H9 (cell line): ENCODE measurements at regions not wholly inside any gene's neighbourhood (a gene's known extent, or its start where the extent isn't known, plus 50 kb on each side); places are given as distances from the start of the nearest gene placed in this dataset.

Source experiments
- DNase-seq: peaks from one replicate; pipeline ENCODE4 v3.0.0-alpha.2; 2017
- H2AFZ ChIP-seq: one replicate; pipeline ENCODE4 v1.6.1; 2013; ENCODE audit warnings: mild to moderate bottlenecking, low read length, control low read depth, moderate library complexity
- H2AK5ac ChIP-seq: 2 replicates; pipeline ENCODE4 v1.6.1; 2013; ENCODE audit warnings: low read length, control low read depth, mixed read lengths; ENCODE audit not compliant: insufficient read length
- H2BK120ac ChIP-seq: one replicate; pipeline ENCODE4 v1.6.1; 2013; ENCODE audit warnings: low read depth, mild to moderate bottlenecking, low read length, control low read depth, inconsistent platforms; ENCODE audit not compliant: poor library complexity, severe bottlenecking
- H2BK12ac ChIP-seq: 2 replicates; pipeline ENCODE4 v1.6.1; 2013; ENCODE audit warnings: low read length, control low read depth, mixed read lengths, low read depth; ENCODE audit not compliant: insufficient read length
- H2BK15ac ChIP-seq: 2 replicates; pipeline ENCODE4 v1.6.1; 2013; ENCODE audit warnings: low read depth, low read length, control low read depth
- H2BK20ac ChIP-seq: one replicate; pipeline ENCODE4 v1.6.1; 2013; ENCODE audit warnings: low read depth, mild to moderate bottlenecking, low read length, control low read depth, inconsistent platforms; ENCODE audit not compliant: poor library complexity, severe bottlenecking
- H2BK5ac ChIP-seq: 2 replicates; pipeline ENCODE4 v1.6.1; 2013; ENCODE audit warnings: low read length, control low read depth, mixed read lengths; ENCODE audit not compliant: insufficient read length
- H3K14ac ChIP-seq: 2 replicates; pipeline ENCODE4 v1.6.1; 2013; ENCODE audit warnings: low read length, control low read depth; ENCODE audit not compliant: insufficient read depth
- H3K18ac ChIP-seq: 2 replicates; pipeline ENCODE4 v1.6.1; 2013; ENCODE audit warnings: low read depth, mild to moderate bottlenecking, mixed read lengths, low read length, control low read depth; ENCODE audit not compliant: insufficient read length
- H3K23ac ChIP-seq: 2 replicates; pipeline ENCODE4 v1.6.1; 2013; ENCODE audit warnings: low read length, control low read depth, mixed read lengths, low read depth; ENCODE audit not compliant: insufficient read length
- H3K23me2 ChIP-seq: 2 replicates; pipeline ENCODE4 v1.6.1; 2013; ENCODE audit warnings: low read depth, mild to moderate bottlenecking, mixed read lengths, low read length, control low read depth; ENCODE audit not compliant: insufficient read length, poor library complexity, severe bottlenecking
- H3K27ac ChIP-seq: 2 replicates; pipeline ENCODE4 v1.5.1; 2013; ENCODE audit warnings: low read length, control low read depth, mixed read lengths, low read depth; ENCODE audit not compliant: insufficient read length
- H3K27me3 ChIP-seq: 2 replicates; pipeline ENCODE4 v1.6.1; 2013; ENCODE audit warnings: low read length, control low read depth, inconsistent platforms; ENCODE audit not compliant: insufficient read depth
- H3K4ac ChIP-seq: 2 replicates; pipeline ENCODE4 v1.6.1; 2013; ENCODE audit warnings: low read depth, mild to moderate bottlenecking, control low read depth, inconsistent platforms, low read length, moderate library complexity
- H3K4me1 ChIP-seq: 2 replicates; pipeline ENCODE4 v1.6.1; 2013; ENCODE audit warnings: low read length, control low read depth, inconsistent platforms; ENCODE audit not compliant: insufficient read depth
- H3K4me2 ChIP-seq: 2 replicates; pipeline ENCODE4 v1.6.1; 2013; ENCODE audit warnings: low read length, control low read depth, mixed read lengths; ENCODE audit not compliant: insufficient read length, insufficient read depth
- H3K56ac ChIP-seq: 2 replicates; pipeline ENCODE4 v1.6.1; 2013; ENCODE audit warnings: low read depth, mild to moderate bottlenecking, mixed read lengths, low read length, control low read depth; ENCODE audit not compliant: insufficient read length
- H3K79me1 ChIP-seq: 2 replicates; pipeline ENCODE4 v1.6.1; 2013; ENCODE audit warnings: low read depth, mild to moderate bottlenecking, moderate library complexity, low read length, control low read depth, inconsistent platforms; ENCODE audit not compliant: insufficient read depth, poor library complexity, severe bottlenecking
- H3K79me2 ChIP-seq: 2 replicates; pipeline ENCODE4 v1.6.1; 2013; ENCODE audit warnings: low read length, control low read depth, inconsistent platforms; ENCODE audit not compliant: insufficient read depth
- H3K9ac ChIP-seq: 2 replicates; pipeline ENCODE4 v1.6.1; 2013; ENCODE audit warnings: low read length, control low read depth, mixed read lengths; ENCODE audit not compliant: insufficient read length; ENCODE audit errors: extremely low read depth
- H3K9me3 ChIP-seq: one replicate; pipeline ENCODE4 v1.6.1; 2013; ENCODE audit warnings: low read depth, low read length, inconsistent platforms; ENCODE audit not compliant: control insufficient read depth
- H3T11ph ChIP-seq: one replicate; pipeline ENCODE4 v1.6.1; 2013; ENCODE audit warnings: mild to moderate bottlenecking, low read length, control low read depth, inconsistent platforms
- H4K20me1 ChIP-seq: one replicate; pipeline ENCODE4 v1.6.1; 2013; ENCODE audit not compliant: control insufficient read depth, insufficient read length, insufficient read depth
- H4K5ac ChIP-seq: 2 replicates; pipeline ENCODE4 v1.6.1; 2013; ENCODE audit warnings: low read depth, mild to moderate bottlenecking, mixed read lengths, low read length, control low read depth; ENCODE audit not compliant: insufficient read length
- H4K8ac ChIP-seq: replicated peaks from 2 replicates; pipeline ENCODE4 v1.6.1; 2013; ENCODE audit warnings: low read length, control low read depth, mixed read lengths, low read depth; ENCODE audit not compliant: insufficient read length
- H4K91ac ChIP-seq: 2 replicates; pipeline ENCODE4 v1.6.1; 2013; ENCODE audit warnings: low read depth, mild to moderate bottlenecking, moderate library complexity, mixed read lengths, low read length, control low read depth; ENCODE audit not compliant: insufficient read length
- H3K27ac Mint-ChIP-seq, 3 experiments: 2 replicates in 2 of 3; 3 replicates in 1 of 3; pipeline ENCODE4 v1.8.0; 2020 to 2021; ENCODE audit warnings: mixed read lengths in 3 of 3, mild to moderate bottlenecking in 1 of 3, moderate library complexity in 1 of 3
- H3K27me3 Mint-ChIP-seq: 2 replicates; pipeline ENCODE4 v1.8.0; 2021; ENCODE audit warnings: low read depth, mild to moderate bottlenecking, moderate library complexity, mixed read lengths
- H3K36me3 Mint-ChIP-seq, 3 experiments: 2 replicates in 2 of 3; 3 replicates in 1 of 3; pipeline ENCODE4 v1.8.0; 2020 to 2021; ENCODE audit warnings: low read depth in 3 of 3, mixed read lengths in 3 of 3; ENCODE audit not compliant: insufficient read depth in 1 of 3
- H3K4me1 Mint-ChIP-seq, 2 experiments: 2 replicates each; pipeline ENCODE4 v1.8.0; 2020; ENCODE audit warnings: mixed read lengths in 2 of 2
- H3K4me3 Mint-ChIP-seq, 2 experiments: 2 replicates in 1 of 2; 3 replicates in 1 of 2; pipeline ENCODE4 v1.8.0; 2020 to 2021; ENCODE audit warnings: mild to moderate bottlenecking in 2 of 2, mixed read lengths in 2 of 2, moderate library complexity in 1 of 2
- H3K9me3 Mint-ChIP-seq, 2 experiments: 2 replicates in 1 of 2; 3 replicates in 1 of 2; pipeline ENCODE4 v1.8.0; 2020; ENCODE audit warnings: mild to moderate bottlenecking in 2 of 2, mixed read lengths in 2 of 2, moderate library complexity in 1 of 2
- CTCF ChIP-seq: fragments of 200-600 bp; sonication (generic); conservative IDR thresholded peaks from 3 replicates; pipeline ENCODE4 v1.8.0; 2021; ENCODE audit warnings: antibody characterized with exemption, mild to moderate bottlenecking
- WGBS: extraction: QIAGEN DNeasy Blood & Tissue Kit; methylation state at CpG from one replicate; pipeline ENCODE4 v1.1.7; 2013; ENCODE audit warnings: missing lambda C conversion rate, low lambda C conversion rate, mixed read lengths; ENCODE audit not compliant: insufficient read length; ENCODE audit errors: extremely low coverage; 5-methylcytosine and 5-hydroxymethylcytosine counted together

- Histone ChIP-seq H3K79me1 (no peaks in the 10 kb centered on the region), H2AK5ac (no peak overlapping the region), H3K4me2 (no peak overlapping the region), H3K79me2 (no peaks in the 10 kb centered on the region), H2BK20ac (no peak overlapping the region), H3K23me2 (no peaks in the 10 kb centered on the region), H3K4me1 (peaks cover 3% of the 10 kb centered on the region; the same call in 1 of the 2 replicates), H3K9me3 (peaks cover 24% of the 10 kb centered on the region), H3K23ac (no peak overlapping the region), H4K5ac (no peak overlapping the region), H3K9ac (no peak overlapping the region), H3K27me3 (no peaks in the 10 kb centered on the region), H2BK15ac (no peak overlapping the region), H4K20me1 (no peaks in the 10 kb centered on the region), H4K91ac (no peak overlapping the region), H3K27ac (no peak overlapping the region), H2AFZ (no peak overlapping the region), H3K14ac (no peak overlapping the region), H2BK5ac (no peak overlapping the region), H2BK120ac (no peak overlapping the region), H4K8ac (no peak overlapping the region), H3K4ac (no peak overlapping the region), H3T11ph (no peak overlapping the region), H3K56ac (no peak overlapping the region), H3K18ac (no peak overlapping the region), H2BK12ac (no peak overlapping the region)
- Mint-ChIP-seq H3K27ac (no peak overlapping the region), H3K27me3 (peaks cover 3% of the 10 kb centered on the region), H3K36me3 (peaks cover 31 to 57% (median 42%) of the 10 kb centered on the region in 3 experiments), H3K4me1 (peaks cover 29 to 39% of the 10 kb centered on the region in 2 experiments), H3K9me3 (peaks cover 52 to 63% of the 10 kb centered on the region in 2 experiments), H3K4me3 (no peak overlapping the region)
- TF ChIP-seq CTCF, result no peak
- WGBS, result no CpG with 5 or more reads among the region's 8 CpGs
- no peak for DNase-seq
These were observed 248.5 kb downstream of the THBS2 start for GRCh38 chr6:169005166-169005565.
